Fibroblast of skin of right quadriceps (primary cell): ENCODE measurements at regions not wholly inside any gene's neighbourhood (a gene's known extent, or its start where the extent isn't known, plus 50 kb on each side); places are given as distances from the start of the nearest gene placed in this dataset.

ENCODE experiments used
- DNase-seq: peaks from one replicate; pipeline ENCODE4 v3.0.0-alpha.2; 2013

GRCh38 chr18:71873695-71874094 lies 670.4 kb downstream of the CBLN2 start:
- DNase-seq, result no peak

- no peak for DNase-seq
Observed at GRCh38 chr18:71865888-71866287, 678.3 kb downstream of the CBLN2 start.

GRCh38 chr18:71850602-71851001 lies 693.5 kb downstream of the CBLN2 start:
- DNase-seq, result no peak

- DNase-seq, result no peak
Observed at GRCh38 chr18:71849407-71849806, 694.7 kb downstream of the CBLN2 start.

GRCh38 chr18:71846716-71847115 lies 697.4 kb downstream of the CBLN2 start:
- DNase-seq, result no peak

GRCh38 chr18:71844814-71845213 lies 699.3 kb downstream of the CBLN2 start:
- DNase-seq, result no peak

GRCh38 chr18:71842666-71843065 lies 701.5 kb downstream of the CBLN2 start:
- DNase-seq, result no peak

- DNase-seq, result no peak
Observed at GRCh38 chr18:71837547-71837946, 706.6 kb downstream of the CBLN2 start.

GRCh38 chr18:71832946-71833617 lies 711.1 kb downstream of the CBLN2 start:
- no peak for DNase-seq

GRCh38 chr18:71831039-71831438 lies 713.1 kb downstream of the CBLN2 start:
- DNase-seq, result peak; percentile 32

- no peak for DNase-seq
Observed at GRCh38 chr18:71827301-71827700, 716.8 kb downstream of the CBLN2 start.

GRCh38 chr18:71815305-71815704 lies 728.8 kb downstream of the CBLN2 start:
- DNase-seq, result no peak

GRCh38 chr18:71809711-71810110 lies 734.4 kb downstream of the CBLN2 start:
- DNase-seq, result no peak

- DNase-seq, result peak; percentile 68
Observed at GRCh38 chr18:71808616-71809015, 735.5 kb downstream of the CBLN2 start.

- peak; percentile 23 for DNase-seq
Observed at GRCh38 chr18:71807586-71807985, 736.6 kb downstream of the CBLN2 start.

- DNase-seq, result peak; percentile 77
Observed at GRCh38 chr18:71798986-71799673, 745.0 kb downstream of the CBLN2 start.

GRCh38 chr18:71797554-71797953 lies 746.6 kb downstream of the CBLN2 start:
- DNase-seq, result no peak

GRCh38 chr18:71784777-71785176 lies 759.4 kb downstream of the CBLN2 start:
- DNase-seq, result no peak

- DNase-seq, result no peak
Observed at GRCh38 chr18:71760541-71760940, 783.6 kb downstream of the CBLN2 start.

GRCh38 chr18:71754246-71754645 lies 789.9 kb downstream of the CBLN2 start:
- no peak for DNase-seq

- DNase-seq, result no peak
Observed at GRCh38 chr18:71743634-71744033, 800.5 kb downstream of the CBLN2 start.

- no peak for DNase-seq
Observed at GRCh38 chr18:71729611-71730010, 814.5 kb downstream of the CBLN2 start.

GRCh38 chr18:71727909-71728308 lies 816.2 kb downstream of the CBLN2 start:
- no peak for DNase-seq

GRCh38 chr18:71725256-71725655 lies 818.9 kb downstream of the CBLN2 start:
- DNase-seq, result no peak

GRCh38 chr18:71707985-71708500 lies 836.1 kb downstream of the CBLN2 start:
- DNase-seq, result no peak
